Ovary (tissue), 7 donors: ENCODE measurements at regions not wholly inside any gene's neighbourhood (a gene's known extent, or its start where the extent isn't known, plus 50 kb on each side); places are given as distances from the start of the nearest gene placed in this dataset.

ENCODE experiments used
- DNase-seq, 5 donors: peaks; one replicate each; pipeline ENCODE4 v3.0.0-alpha.2; 2019 to 2020
- H3K27ac ChIP-seq, 2 donors: fragments of 200-600 bp; one replicate each; pipeline versions ENCODE4 v1.5.1 to v1.8.0; 2019 to 2022
- H3K27me3 ChIP-seq: fragments of 200-600 bp; one replicate; pipeline ENCODE4 v1.8.0; 2022
- H3K36me3 ChIP-seq: fragments of 200-600 bp; sonication (generic); one replicate; pipeline ENCODE4 v1.5.1; 2019
- H3K4me1 ChIP-seq: one replicate; pipeline ENCODE4 v1.8.1; 2013; ENCODE audit warnings: mild to moderate bottlenecking, moderate library complexity; ENCODE audit not compliant: insufficient read depth
- H3K4me3 ChIP-seq: fragments of 200-600 bp; sonication (generic); one replicate; pipeline ENCODE4 v1.5.1; 2017
- H3K9me3 ChIP-seq, 2 donors: fragments of 200-600 bp in 1 of 2; sonication (generic) in 1 of 2; one replicate each; pipeline versions ENCODE4 v1.5.1 to v1.8.1; 2013 to 2019; ENCODE audit warnings: mild to moderate bottlenecking in 1 of 2, moderate library complexity in 1 of 2
- EP300 ChIP-seq: sonication (generic); formaldehyde crosslinking; IDR thresholded peaks from one replicate; pipeline ENCODE4 v1.6.1; 2017; ENCODE audit warnings: antibody characterized with exemption
- POLR2A ChIP-seq: fragments of 450-650 bp; IDR thresholded peaks from one replicate; pipeline ENCODE4 v1.6.1; 2017; ENCODE audit warnings: antibody characterized with exemption, mild to moderate bottlenecking, moderate library complexity
- WGBS, 3 donors: extraction: QIAGEN DNeasy Blood & Tissue Kit in 1 of 3; methylation state at CpG; one replicate each; pipeline versions ENCODE4 v1.1.5 to v1.1.7; 2013 to 2017; 5-methylcytosine and 5-hydroxymethylcytosine counted together
- intact Hi-C, 4 donors: fragments of 100-400 bp; cut with DNase I; formaldehyde crosslinking; loops; one replicate each; pipeline versions ENCODE4 v1.11.0 to v1.15.1; 2022 to 2023
- TF ChIP-seq, protein P1 (sequence below), 3 donors: fragments of 450-650 bp in 2 of 3; fragments of 200-600 bp in 1 of 3; IDR thresholded peaks; one replicate each; pipeline versions ENCODE4 v1.5.1 to v1.8.0; 2016 to 2022; ENCODE audit warnings: antibody characterized with exemption in 3 of 3, mild to moderate bottlenecking in 1 of 3
- donor health status: DM: no; HTN: no; CAD: no; lungs with moderate emphysema.
- donor health status: DM: no; HTN: no; CAD: no.
- donor health status: Bipolar disorder and iron deficiency.
- donor health status: DM: no; HTN: no; CAD: no.
- donor health status: DM: yes; HTN: yes; CAD: no.

DNA sequence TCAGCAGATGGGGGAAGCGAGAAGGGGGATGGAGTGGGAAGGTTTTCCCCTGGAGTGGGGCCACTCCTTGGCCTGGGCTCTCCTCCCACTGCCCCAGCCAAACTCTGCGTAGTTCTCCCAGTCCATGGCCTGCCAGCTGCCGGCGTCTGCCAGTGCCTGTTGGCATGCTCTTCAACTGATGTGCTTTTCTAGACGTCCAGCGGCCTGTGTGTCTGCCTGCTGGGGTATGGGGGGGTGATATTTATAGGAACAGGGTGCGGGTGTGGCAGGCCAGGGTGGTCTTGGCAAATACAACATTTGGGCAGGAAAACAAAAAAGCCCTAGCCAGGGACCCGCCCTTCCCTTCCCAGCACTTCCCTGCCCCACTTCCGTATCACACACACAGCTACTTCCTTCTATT lies 786.3 kb upstream of the NOVA1 start:
- H3K9me3 ChIP-seq, result no peaks in the 10 kb centered on the region
- H3K4me1 ChIP-seq, result no peaks in the 10 kb centered on the region
- H3K36me3 ChIP-seq, result no peaks in the 10 kb centered on the region
- intact Hi-C loops, result no loop called here
- no peak overlapping the region for H3K27ac ChIP-seq
- WGBS, 3 donors, result 80 to 87% (median 84%) methylated on average over 9 of the region's 9 CpGs
- H3K27me3 ChIP-seq, result no peaks in the 10 kb centered on the region
- TF ChIP-seq, protein P1, sequence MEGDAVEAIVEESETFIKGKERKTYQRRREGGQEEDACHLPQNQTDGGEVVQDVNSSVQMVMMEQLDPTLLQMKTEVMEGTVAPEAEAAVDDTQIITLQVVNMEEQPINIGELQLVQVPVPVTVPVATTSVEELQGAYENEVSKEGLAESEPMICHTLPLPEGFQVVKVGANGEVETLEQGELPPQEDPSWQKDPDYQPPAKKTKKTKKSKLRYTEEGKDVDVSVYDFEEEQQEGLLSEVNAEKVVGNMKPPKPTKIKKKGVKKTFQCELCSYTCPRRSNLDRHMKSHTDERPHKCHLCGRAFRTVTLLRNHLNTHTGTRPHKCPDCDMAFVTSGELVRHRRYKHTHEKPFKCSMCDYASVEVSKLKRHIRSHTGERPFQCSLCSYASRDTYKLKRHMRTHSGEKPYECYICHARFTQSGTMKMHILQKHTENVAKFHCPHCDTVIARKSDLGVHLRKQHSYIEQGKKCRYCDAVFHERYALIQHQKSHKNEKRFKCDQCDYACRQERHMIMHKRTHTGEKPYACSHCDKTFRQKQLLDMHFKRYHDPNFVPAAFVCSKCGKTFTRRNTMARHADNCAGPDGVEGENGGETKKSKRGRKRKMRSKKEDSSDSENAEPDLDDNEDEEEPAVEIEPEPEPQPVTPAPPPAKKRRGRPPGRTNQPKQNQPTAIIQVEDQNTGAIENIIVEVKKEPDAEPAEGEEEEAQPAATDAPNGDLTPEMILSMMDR (IDR thresholded peaks at IDR 0.05), result no peak
- TF ChIP-seq POLR2A, result no peak
- no peak for TF ChIP-seq EP300
- no peak overlapping the region for H3K4me3 ChIP-seq
- DNase-seq, result no peak

DNA sequence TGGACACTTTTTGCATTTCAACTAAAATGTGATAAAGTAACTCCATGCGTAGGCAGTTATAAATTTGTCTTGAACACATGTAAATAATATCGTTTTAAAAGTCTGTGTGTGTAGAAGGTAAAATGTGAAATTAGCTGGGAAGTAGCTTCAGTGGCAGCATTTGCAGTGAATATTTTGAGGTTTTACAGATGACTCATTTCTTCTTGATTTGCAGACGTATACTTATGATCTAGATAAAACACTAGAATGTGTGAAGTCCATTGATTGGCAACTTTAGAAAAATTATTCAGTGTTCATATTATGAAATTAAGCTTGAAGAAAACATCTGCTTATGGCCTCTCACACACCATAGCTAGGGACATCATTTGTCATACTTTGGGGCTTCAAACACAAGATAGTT lies 788.6 kb upstream of the NOVA1 start:
- H3K4me3 ChIP-seq, result no peak overlapping the region
- no peak for DNase-seq
- H3K27me3 ChIP-seq, result no peaks in the 10 kb centered on the region
- 43 to 51% (median 47%) methylated on average over 3 of the region's 3 CpGs for WGBS, 3 donors
- H3K9me3 ChIP-seq, result no peaks in the 10 kb centered on the region
- intact Hi-C loops, result no loop called here
- TF ChIP-seq EP300, result no peak
- TF ChIP-seq, protein P1 (IDR thresholded peaks at IDR 0.05), result no peak
- no peak for TF ChIP-seq POLR2A
- H3K4me1 ChIP-seq, result no peaks in the 10 kb centered on the region
- H3K27ac ChIP-seq, result no peak overlapping the region
- no peaks in the 10 kb centered on the region for H3K36me3 ChIP-seq

DNA sequence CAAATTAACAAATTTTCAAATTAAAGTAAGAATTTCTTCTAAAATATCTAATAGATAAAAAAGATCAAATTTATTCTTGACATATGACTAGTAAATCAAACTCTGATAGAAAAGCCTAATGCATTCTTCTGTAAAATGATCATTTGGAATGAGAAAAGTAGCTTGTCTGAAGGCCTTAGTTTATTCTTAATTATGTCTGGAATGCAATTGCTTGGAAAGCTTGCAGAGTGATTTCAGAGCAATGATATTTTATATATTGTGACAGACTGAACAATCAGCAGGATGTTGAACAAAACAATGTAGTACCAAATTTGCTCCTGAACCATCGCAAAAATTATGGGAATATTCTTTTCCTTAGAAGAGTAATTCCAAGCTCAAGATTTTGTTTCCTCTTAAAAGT lies 789.6 kb upstream of the NOVA1 start:
- DNase-seq, result no peak
- Histone ChIP-seq H3K27me3 (no peaks in the 10 kb centered on the region), H3K4me1 (no peaks in the 10 kb centered on the region), H3K27ac (no peak overlapping the region), H3K9me3 (no peaks in the 10 kb centered on the region), H3K4me3 (no peak overlapping the region), H3K36me3 (no peaks in the 10 kb centered on the region)
- WGBS, 3 donors, result 4 to 22% (median 13%) methylated on average over 1 of the region's 1 CpG
- intact Hi-C loops, result no loop called here
- TF ChIP-seq, protein P1 (IDR thresholded peaks at IDR 0.05), result no peak
- TF ChIP-seq EP300 (no peak), POLR2A (no peak)

DNA sequence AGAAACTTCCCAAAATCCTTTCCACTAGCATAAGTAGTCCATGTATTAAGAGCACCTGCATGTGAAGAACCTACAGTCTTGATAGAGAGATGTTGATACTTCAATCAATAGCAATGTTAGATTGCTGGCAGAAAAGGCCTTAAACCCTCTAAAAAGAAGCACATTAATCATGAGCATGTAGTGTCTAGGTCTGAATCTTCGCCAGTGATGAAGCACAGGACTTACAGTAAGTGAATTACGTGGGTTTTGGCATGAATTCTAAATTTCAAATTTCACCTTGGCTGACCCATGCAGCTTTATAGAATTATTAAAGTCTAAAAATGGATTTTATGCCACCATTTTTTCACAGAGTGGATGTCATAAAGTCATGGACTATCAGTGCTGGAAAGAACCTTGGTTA lies 791.6 kb upstream of the NOVA1 start:
- TF ChIP-seq EP300 (no peak), POLR2A (no peak)
- TF ChIP-seq, protein P1 (IDR thresholded peaks at IDR 0.05), result no peak

DNA sequence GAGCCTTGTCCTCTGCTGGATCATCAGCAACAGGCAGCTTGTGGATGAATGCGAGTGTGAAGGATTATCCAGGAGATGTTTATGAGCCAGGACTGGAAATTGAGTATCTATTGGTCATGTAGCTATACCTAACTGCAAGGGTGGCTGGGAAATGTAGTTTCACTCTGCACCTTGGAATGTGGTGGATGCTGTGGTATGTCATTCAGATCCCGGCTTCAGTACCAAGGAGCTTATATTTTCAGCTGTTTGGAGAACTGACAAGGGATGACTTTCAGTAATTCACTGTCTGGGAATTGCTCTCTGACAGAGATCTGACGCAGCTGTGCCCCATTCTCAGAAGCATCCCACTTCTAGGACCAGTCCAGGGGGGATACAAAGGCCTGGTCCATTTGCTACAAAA lies 792.3 kb upstream of the NOVA1 start:
- H3K27me3 ChIP-seq, result no peaks in the 10 kb centered on the region

More for the DNA sequence above, 791.6 kb upstream of the NOVA1 start:
- 68 to 86% (median 80%) methylated on average over 2 of the region's 2 CpGs for WGBS, 3 donors
- no peaks in the 10 kb centered on the region for H3K27me3 ChIP-seq
- no peak overlapping the region for H3K4me3 ChIP-seq
- no peaks in the 10 kb centered on the region for H3K9me3 ChIP-seq
- intact Hi-C loops, result no loop called here
- no peak for DNase-seq
- H3K36me3 ChIP-seq, result no peaks in the 10 kb centered on the region
- H3K4me1 ChIP-seq, result no peaks in the 10 kb centered on the region
- H3K27ac ChIP-seq, result no peak overlapping the region

More for the DNA sequence above, 792.3 kb upstream of the NOVA1 start:
- no peak for DNase-seq
- Histone ChIP-seq H3K36me3 (no peaks in the 10 kb centered on the region), H3K4me1 (no peaks in the 10 kb centered on the region), H3K27ac (no peak overlapping the region), H3K9me3 (no peaks in the 10 kb centered on the region), H3K4me3 (no peak overlapping the region)
- TF ChIP-seq POLR2A (no peak), EP300 (no peak)
- TF ChIP-seq, protein P1 (IDR thresholded peaks at IDR 0.05), result no peak
- 80 to 94% (median 89%) methylated on average over 3 of the region's 3 CpGs for WGBS, 3 donors
- intact Hi-C loops, result no loop called here
